GM23338 (cell line): ENCODE measurements at regions not wholly inside any gene's neighbourhood (a gene's known extent, or its start where the extent isn't known, plus 50 kb on each side); places are given as distances from the start of the nearest gene placed in this dataset.

ENCODE experiments used
- ATAC-seq: fragments of 200-7000 bp; cut with Tn5 transposase; 3 replicates; pipeline ENCODE4 v1.9.1; 2020
- DNase-seq: peaks from one replicate; pipeline ENCODE4 v3.0.0-alpha.2; 2015; ENCODE audit warnings: low spot score
- H2AFZ ChIP-seq: fragments of 200-600 bp; sonication (generic); 2 replicates; pipeline ENCODE4 v1.8.0; 2016; ENCODE audit warnings: antibody characterized with exemption, mild to moderate bottlenecking, moderate library complexity
- H3F3A ChIP-seq: fragments of 200-600 bp; sonication (generic); replicated peaks from 2 replicates; pipeline ENCODE4 v1.8.0; 2017; ENCODE audit warnings: antibody characterized with exemption, mixed run types, low read depth
- H3K27ac ChIP-seq: fragments of 200-600 bp; sonication (generic); 2 replicates; pipeline ENCODE4 v1.6.1; 2016; ENCODE audit warnings: low read depth
- H3K27me3 ChIP-seq: fragments of 200-600 bp; sonication (generic); 2 replicates; pipeline ENCODE4 v1.8.0; 2016; ENCODE audit warnings: mild to moderate bottlenecking, mixed run types, moderate library complexity; ENCODE audit not compliant: insufficient read depth
- H3K36me3 ChIP-seq: fragments of 200-600 bp; sonication (generic); 2 replicates; pipeline ENCODE4 v1.8.0; 2016; ENCODE audit warnings: mild to moderate bottlenecking; ENCODE audit not compliant: insufficient read depth
- H3K4me1 ChIP-seq: fragments of 200-600 bp; sonication (generic); 2 replicates; pipeline ENCODE4 v1.8.0; 2016; ENCODE audit warnings: mild to moderate bottlenecking, moderate library complexity; ENCODE audit not compliant: insufficient read depth
- H3K4me2 ChIP-seq: fragments of 200-600 bp; sonication (generic); 2 replicates; pipeline ENCODE4 v1.7.1; 2017; ENCODE audit warnings: mixed run types
- H3K4me3 ChIP-seq: fragments of 200-600 bp; sonication (generic); 2 replicates; pipeline ENCODE4 v1.6.1; 2016; ENCODE audit warnings: mixed run types
- H3K79me2 ChIP-seq: fragments of 200-600 bp; sonication (generic); replicated peaks from 2 replicates; pipeline ENCODE4 v1.8.0; 2017; ENCODE audit warnings: mild to moderate bottlenecking; ENCODE audit not compliant: insufficient read depth
- H3K9me2 ChIP-seq: fragments of 200-600 bp; sonication (generic); 2 replicates; pipeline ENCODE4 v1.8.0; 2017; ENCODE audit not compliant: insufficient read depth
- H4K20me1 ChIP-seq: fragments of 200-600 bp; sonication (generic); replicated peaks from 2 replicates; pipeline ENCODE4 v1.8.0; 2017; ENCODE audit warnings: mild to moderate bottlenecking; ENCODE audit not compliant: insufficient read depth
- H3K27ac Mint-ChIP-seq: 2 replicates; pipeline ENCODE4 v1.8.0; 2020; ENCODE audit warnings: inconsistent platforms, mild to moderate bottlenecking, moderate library complexity, mixed read lengths
- H3K27me3 Mint-ChIP-seq: 3 replicates; pipeline ENCODE4 v1.8.0; 2022; ENCODE audit warnings: low read depth, mild to moderate bottlenecking, moderate library complexity, mixed read lengths, inconsistent platforms; ENCODE audit not compliant: insufficient read depth, poor library complexity
- H3K36me3 Mint-ChIP-seq: 3 replicates; pipeline ENCODE4 v1.8.0; 2021; ENCODE audit warnings: low read depth, mild to moderate bottlenecking, inconsistent platforms, moderate library complexity, mixed read lengths
- H3K4me1 Mint-ChIP-seq: 3 replicates; pipeline ENCODE4 v1.8.0; 2020; ENCODE audit warnings: mild to moderate bottlenecking, inconsistent platforms, mixed read lengths
- H3K4me3 Mint-ChIP-seq: 3 replicates; pipeline ENCODE4 v1.8.0; 2021; ENCODE audit warnings: moderate library complexity, mild to moderate bottlenecking, inconsistent platforms, mixed read lengths
- H3K9me3 Mint-ChIP-seq: 3 replicates; pipeline ENCODE4 v1.8.0; 2020; ENCODE audit warnings: moderate library complexity, mild to moderate bottlenecking, inconsistent platforms, mixed read lengths
- CREB1 ChIP-seq: fragments of 250-450 bp; sonication (Bioruptor Pico); IDR thresholded peaks from 2 replicates; pipeline ENCODE4 v1.5.0; 2020; ENCODE audit warnings: low read depth, mild to moderate bottlenecking, moderate library complexity
- ETS1 ChIP-seq: IDR thresholded peaks from 2 replicates; pipeline ENCODE4 v1.6.1; 2016; ENCODE audit warnings: antibody characterized with exemption
- EZH2phosphoT487 ChIP-seq: fragments of 200-600 bp; sonication (generic); IDR thresholded peaks from one replicate; pipeline ENCODE4 v1.8.1; 2018; ENCODE audit warnings: antibody characterized with exemption; ENCODE audit not compliant: unreplicated experiment
- JUNB ChIP-seq: IDR thresholded peaks from one replicate; pipeline ENCODE4 v1.6.1; 2016; ENCODE audit warnings: antibody characterized with exemption; ENCODE audit not compliant: unreplicated experiment
- POLR2AphosphoS5 ChIP-seq: IDR thresholded peaks from 2 replicates; pipeline ENCODE4 v1.6.1; 2016; ENCODE audit warnings: antibody characterized with exemption, low read depth
- STAT1 ChIP-seq: IDR thresholded peaks from one replicate; pipeline ENCODE4 v1.6.1; 2016; ENCODE audit warnings: antibody characterized with exemption; ENCODE audit not compliant: unreplicated experiment
- ZNF114 ChIP-seq: fragments of 250-450 bp; sonication (Bioruptor Pico); IDR thresholded peaks from 2 replicates; pipeline ENCODE4 v1.5.0; 2020; ENCODE audit warnings: mild to moderate bottlenecking, moderate library complexity
- ZNF331 ChIP-seq: fragments of 250-450 bp; sonication (Bioruptor Pico); IDR thresholded peaks from 2 replicates; pipeline ENCODE4 v1.5.0; 2020; ENCODE audit warnings: low read depth, mild to moderate bottlenecking, moderate library complexity
- TF ChIP-seq, protein P1 (sequence below): fragments of 250-450 bp; sonication (Bioruptor Pico); IDR thresholded peaks from 2 replicates; pipeline ENCODE4 v1.5.0; 2020; ENCODE audit warnings: mild to moderate bottlenecking, moderate library complexity
- TF ChIP-seq, protein P2 (sequence below), 2 experiments: fragments of 200-600 bp in 1 of 2; sonication (generic) in 1 of 2; conservative IDR thresholded peaks; 2 replicates each; pipeline versions ENCODE4 v1.5.1 to v1.6.1; 2016 to 2017; ENCODE audit warnings: antibody characterized with exemption in 2 of 2, low read depth in 2 of 2, mild to moderate bottlenecking in 2 of 2, moderate library complexity in 1 of 2
- TF ChIP-seq, protein P3 (sequence below): IDR thresholded peaks from one replicate; pipeline ENCODE4 v1.6.1; 2018; ENCODE audit warnings: antibody characterized with exemption; ENCODE audit not compliant: unreplicated experiment

DNA sequence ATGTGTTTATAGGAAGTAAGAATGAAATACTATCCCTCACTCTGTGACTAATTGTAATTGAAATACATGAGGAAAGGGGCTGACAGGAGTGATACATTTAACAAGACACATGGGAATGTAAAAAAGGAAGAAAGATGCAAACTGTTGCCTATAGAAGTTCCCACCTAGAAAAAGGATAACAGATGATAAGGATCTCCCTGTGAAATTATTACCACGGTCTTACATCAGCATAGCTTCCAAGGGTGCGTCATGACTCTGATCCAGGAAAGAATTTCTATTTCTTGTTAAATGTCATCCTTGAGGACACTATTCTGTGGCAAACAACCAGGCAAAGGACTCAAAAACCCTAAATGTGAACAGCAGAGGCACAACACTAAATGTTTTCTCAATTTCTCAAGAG is 1406.0 kb downstream of the CDY2B start:
- Mint-ChIP-seq H3K27me3 (no peaks in the 10 kb centered on the region), H3K4me3 (no peak overlapping the region), H3K36me3 (no peaks in the 10 kb centered on the region), H3K27ac (no peak overlapping the region), H3K4me1 (no peaks in the 10 kb centered on the region), H3K9me3 (peaks cover 8% of the 10 kb centered on the region; the same call in 2 of the 3 replicates)
- DNase-seq (no peak), ATAC-seq (no peak)
- TF ChIP-seq CREB1: no peak
- no peak for TF ChIP-seq ZNF114 (CRISPR knock-in tag)
- TF ChIP-seq, protein P1, sequence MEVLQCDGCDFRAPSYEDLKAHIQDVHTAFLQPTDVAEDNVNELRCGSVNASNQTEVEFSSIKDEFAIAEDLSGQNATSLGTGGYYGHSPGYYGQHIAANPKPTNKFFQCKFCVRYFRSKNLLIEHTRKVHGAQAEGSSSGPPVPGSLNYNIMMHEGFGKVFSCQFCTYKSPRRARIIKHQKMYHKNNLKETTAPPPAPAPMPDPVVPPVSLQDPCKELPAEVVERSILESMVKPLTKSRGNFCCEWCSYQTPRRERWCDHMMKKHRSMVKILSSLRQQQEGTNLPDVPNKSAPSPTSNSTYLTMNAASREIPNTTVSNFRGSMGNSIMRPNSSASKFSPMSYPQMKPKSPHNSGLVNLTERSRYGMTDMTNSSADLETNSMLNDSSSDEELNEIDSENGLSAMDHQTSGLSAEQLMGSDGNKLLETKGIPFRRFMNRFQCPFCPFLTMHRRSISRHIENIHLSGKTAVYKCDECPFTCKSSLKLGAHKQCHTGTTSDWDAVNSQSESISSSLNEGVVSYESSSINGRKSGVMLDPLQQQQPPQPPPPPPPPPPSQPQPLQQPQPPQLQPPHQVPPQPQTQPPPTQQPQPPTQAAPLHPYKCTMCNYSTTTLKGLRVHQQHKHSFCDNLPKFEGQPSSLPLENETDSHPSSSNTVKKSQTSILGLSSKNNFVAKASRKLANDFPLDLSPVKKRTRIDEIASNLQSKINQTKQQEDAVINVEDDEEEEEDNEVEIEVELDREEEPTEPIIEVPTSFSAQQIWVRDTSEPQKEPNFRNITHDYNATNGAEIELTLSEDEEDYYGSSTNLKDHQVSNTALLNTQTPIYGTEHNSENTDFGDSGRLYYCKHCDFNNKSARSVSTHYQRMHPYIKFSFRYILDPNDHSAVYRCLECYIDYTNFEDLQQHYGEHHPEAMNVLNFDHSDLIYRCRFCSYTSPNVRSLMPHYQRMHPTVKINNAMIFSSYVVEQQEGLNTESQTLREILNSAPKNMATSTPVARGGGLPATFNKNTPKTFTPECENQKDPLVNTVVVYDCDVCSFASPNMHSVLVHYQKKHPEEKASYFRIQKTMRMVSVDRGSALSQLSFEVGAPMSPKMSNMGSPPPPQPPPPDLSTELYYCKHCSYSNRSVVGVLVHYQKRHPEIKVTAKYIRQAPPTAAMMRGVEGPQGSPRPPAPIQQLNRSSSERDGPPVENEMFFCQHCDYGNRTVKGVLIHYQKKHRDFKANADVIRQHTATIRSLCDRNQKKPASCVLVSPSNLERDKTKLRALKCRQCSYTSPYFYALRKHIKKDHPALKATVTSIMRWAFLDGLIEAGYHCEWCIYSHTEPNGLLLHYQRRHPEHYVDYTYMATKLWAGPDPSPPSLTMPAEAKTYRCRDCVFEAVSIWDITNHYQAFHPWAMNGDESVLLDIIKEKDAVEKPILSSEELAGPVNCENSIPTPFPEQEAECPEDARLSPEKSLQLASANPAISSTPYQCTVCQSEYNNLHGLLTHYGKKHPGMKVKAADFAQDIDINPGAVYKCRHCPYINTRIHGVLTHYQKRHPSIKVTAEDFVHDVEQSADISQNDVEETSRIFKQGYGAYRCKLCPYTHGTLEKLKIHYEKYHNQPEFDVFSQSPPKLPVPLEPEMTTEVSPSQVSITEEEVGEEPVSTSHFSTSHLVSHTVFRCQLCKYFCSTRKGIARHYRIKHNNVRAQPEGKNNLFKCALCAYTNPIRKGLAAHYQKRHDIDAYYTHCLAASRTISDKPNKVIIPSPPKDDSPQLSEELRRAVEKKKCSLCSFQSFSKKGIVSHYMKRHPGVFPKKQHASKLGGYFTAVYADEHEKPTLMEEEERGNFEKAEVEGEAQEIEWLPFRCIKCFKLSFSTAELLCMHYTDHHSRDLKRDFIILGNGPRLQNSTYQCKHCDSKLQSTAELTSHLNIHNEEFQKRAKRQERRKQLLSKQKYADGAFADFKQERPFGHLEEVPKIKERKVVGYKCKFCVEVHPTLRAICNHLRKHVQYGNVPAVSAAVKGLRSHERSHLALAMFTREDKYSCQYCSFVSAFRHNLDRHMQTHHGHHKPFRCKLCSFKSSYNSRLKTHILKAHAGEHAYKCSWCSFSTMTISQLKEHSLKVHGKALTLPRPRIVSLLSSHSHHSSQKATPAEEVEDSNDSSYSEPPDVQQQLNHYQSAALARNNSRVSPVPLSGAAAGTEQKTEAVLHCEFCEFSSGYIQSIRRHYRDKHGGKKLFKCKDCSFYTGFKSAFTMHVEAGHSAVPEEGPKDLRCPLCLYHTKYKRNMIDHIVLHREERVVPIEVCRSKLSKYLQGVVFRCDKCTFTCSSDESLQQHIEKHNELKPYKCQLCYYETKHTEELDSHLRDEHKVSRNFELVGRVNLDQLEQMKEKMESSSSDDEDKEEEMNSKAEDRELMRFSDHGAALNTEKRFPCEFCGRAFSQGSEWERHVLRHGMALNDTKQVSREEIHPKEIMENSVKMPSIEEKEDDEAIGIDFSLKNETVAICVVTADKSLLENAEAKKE: no peak
- no peak for TF ChIP-seq ZNF331
- TF ChIP-seq, protein P2, sequence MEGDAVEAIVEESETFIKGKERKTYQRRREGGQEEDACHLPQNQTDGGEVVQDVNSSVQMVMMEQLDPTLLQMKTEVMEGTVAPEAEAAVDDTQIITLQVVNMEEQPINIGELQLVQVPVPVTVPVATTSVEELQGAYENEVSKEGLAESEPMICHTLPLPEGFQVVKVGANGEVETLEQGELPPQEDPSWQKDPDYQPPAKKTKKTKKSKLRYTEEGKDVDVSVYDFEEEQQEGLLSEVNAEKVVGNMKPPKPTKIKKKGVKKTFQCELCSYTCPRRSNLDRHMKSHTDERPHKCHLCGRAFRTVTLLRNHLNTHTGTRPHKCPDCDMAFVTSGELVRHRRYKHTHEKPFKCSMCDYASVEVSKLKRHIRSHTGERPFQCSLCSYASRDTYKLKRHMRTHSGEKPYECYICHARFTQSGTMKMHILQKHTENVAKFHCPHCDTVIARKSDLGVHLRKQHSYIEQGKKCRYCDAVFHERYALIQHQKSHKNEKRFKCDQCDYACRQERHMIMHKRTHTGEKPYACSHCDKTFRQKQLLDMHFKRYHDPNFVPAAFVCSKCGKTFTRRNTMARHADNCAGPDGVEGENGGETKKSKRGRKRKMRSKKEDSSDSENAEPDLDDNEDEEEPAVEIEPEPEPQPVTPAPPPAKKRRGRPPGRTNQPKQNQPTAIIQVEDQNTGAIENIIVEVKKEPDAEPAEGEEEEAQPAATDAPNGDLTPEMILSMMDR (conservative IDR thresholded peaks at IDR 0.05; ENCODE audit: low read depth in 2 of 2): no peak
- no peak for TF ChIP-seq POLR2AphosphoS5
- TF ChIP-seq, protein P3, sequence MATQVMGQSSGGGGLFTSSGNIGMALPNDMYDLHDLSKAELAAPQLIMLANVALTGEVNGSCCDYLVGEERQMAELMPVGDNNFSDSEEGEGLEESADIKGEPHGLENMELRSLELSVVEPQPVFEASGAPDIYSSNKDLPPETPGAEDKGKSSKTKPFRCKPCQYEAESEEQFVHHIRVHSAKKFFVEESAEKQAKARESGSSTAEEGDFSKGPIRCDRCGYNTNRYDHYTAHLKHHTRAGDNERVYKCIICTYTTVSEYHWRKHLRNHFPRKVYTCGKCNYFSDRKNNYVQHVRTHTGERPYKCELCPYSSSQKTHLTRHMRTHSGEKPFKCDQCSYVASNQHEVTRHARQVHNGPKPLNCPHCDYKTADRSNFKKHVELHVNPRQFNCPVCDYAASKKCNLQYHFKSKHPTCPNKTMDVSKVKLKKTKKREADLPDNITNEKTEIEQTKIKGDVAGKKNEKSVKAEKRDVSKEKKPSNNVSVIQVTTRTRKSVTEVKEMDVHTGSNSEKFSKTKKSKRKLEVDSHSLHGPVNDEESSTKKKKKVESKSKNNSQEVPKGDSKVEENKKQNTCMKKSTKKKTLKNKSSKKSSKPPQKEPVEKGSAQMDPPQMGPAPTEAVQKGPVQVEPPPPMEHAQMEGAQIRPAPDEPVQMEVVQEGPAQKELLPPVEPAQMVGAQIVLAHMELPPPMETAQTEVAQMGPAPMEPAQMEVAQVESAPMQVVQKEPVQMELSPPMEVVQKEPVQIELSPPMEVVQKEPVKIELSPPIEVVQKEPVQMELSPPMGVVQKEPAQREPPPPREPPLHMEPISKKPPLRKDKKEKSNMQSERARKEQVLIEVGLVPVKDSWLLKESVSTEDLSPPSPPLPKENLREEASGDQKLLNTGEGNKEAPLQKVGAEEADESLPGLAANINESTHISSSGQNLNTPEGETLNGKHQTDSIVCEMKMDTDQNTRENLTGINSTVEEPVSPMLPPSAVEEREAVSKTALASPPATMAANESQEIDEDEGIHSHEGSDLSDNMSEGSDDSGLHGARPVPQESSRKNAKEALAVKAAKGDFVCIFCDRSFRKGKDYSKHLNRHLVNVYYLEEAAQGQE: no peak
- TF ChIP-seq ETS1: no peak
- no peak for TF ChIP-seq JUNB
- TF ChIP-seq EZH2phosphoT487: no peak
- no peak for TF ChIP-seq STAT1
- Histone ChIP-seq H3K4me2 (no peak overlapping the region), H3K27me3 (no peaks in the 10 kb centered on the region), H3K4me1 (no peaks in the 10 kb centered on the region), H3K9me2 (no peaks in the 10 kb centered on the region), H3K27ac (no peak overlapping the region), H2AFZ (no peak overlapping the region), H3F3A (no peaks in the 10 kb centered on the region), H3K4me3 (no peak overlapping the region), H3K79me2 (no peaks in the 10 kb centered on the region), H4K20me1 (no peaks in the 10 kb centered on the region), H3K36me3 (no peaks in the 10 kb centered on the region)
